OCI-LY1 (cell line): ENCODE measurements at regions not wholly inside any gene's neighbourhood (a gene's known extent, or its start where the extent isn't known, plus 50 kb on each side); places are given as distances from the start of the nearest gene placed in this dataset.

Experiments
- H2AFZ ChIP-seq: fragments of 200-600 bp; sonication (generic), shearing (Covaris generic); 2 replicates; pipeline ENCODE4 v1.6.0; 2014; ENCODE audit warnings: antibody characterized with exemption, mild to moderate bottlenecking, low read length
- H3F3A ChIP-seq: fragments of 200-600 bp; sonication (generic), shearing (Covaris generic); 2 replicates; pipeline ENCODE4 v1.6.0; 2014; ENCODE audit warnings: mild to moderate bottlenecking, antibody characterized with exemption, low read length, moderate library complexity; ENCODE audit not compliant: insufficient read depth
- H3K27ac ChIP-seq: fragments of 200-600 bp; sonication (generic); 2 replicates; pipeline ENCODE4 v1.5.1; 2014; ENCODE audit warnings: low read length, mixed run types, mild to moderate bottlenecking, low read depth; ENCODE audit not compliant: poor library complexity, severe bottlenecking
- H3K27me3 ChIP-seq: fragments of 200-600 bp; sonication (generic); 2 replicates; pipeline ENCODE4 v1.6.0; 2014; ENCODE audit warnings: antibody characterized with exemption, mild to moderate bottlenecking, low read length, moderate library complexity; ENCODE audit not compliant: insufficient read depth
- H3K36me3 ChIP-seq: fragments of 200-600 bp; sonication (generic); 2 replicates; pipeline ENCODE4 v1.6.1; 2014; ENCODE audit warnings: mild to moderate bottlenecking, antibody characterized with exemption, low read length, moderate library complexity, mixed read lengths; ENCODE audit not compliant: insufficient read depth
- H3K4me1 ChIP-seq: fragments of 200-600 bp; sonication (generic); 2 replicates; pipeline ENCODE4 v1.5.1; 2014; ENCODE audit warnings: mild to moderate bottlenecking, low read length, moderate library complexity; ENCODE audit not compliant: insufficient read depth, severe bottlenecking
- H3K4me2 ChIP-seq: fragments of 200-600 bp; sonication (generic), shearing (Covaris generic); 2 replicates; pipeline ENCODE4 v1.6.1; 2014; ENCODE audit warnings: low read length
- H3K4me3 ChIP-seq: fragments of 200-600 bp; sonication (generic); 2 replicates; pipeline ENCODE4 v1.5.1; 2014; ENCODE audit warnings: low read length, low read depth, mild to moderate bottlenecking, mixed read lengths; ENCODE audit not compliant: poor library complexity, severe bottlenecking
- H3K79me2 ChIP-seq: fragments of 200-600 bp; shearing (Covaris generic); 2 replicates; pipeline ENCODE4 v1.6.1; 2016; ENCODE audit warnings: mixed run types, low read length, mixed read lengths; ENCODE audit not compliant: insufficient read depth
- H3K9ac ChIP-seq: fragments of 200-600 bp; sonication (generic), shearing (Covaris generic); 2 replicates; pipeline ENCODE4 v1.6.1; 2014; ENCODE audit warnings: mild to moderate bottlenecking, low read length, mixed read lengths
- H3K9me2 ChIP-seq: fragments of 200-600 bp; sonication (generic), shearing (Covaris generic); 2 replicates; pipeline ENCODE4 v1.6.1; 2014; ENCODE audit warnings: low read depth, mild to moderate bottlenecking, low read length, mixed read lengths
- H3K9me3 ChIP-seq: fragments of 200-600 bp; shearing (Covaris generic); 2 replicates; pipeline ENCODE4 v1.6.1; 2014; ENCODE audit warnings: low read length, mixed read lengths
- H4K20me1 ChIP-seq: fragments of 200-600 bp; sonication (generic), shearing (Covaris generic); 2 replicates; pipeline ENCODE4 v1.6.0; 2016; ENCODE audit warnings: mild to moderate bottlenecking, low read length; ENCODE audit not compliant: insufficient read depth
- EZH2 ChIP-seq: fragments of 200-600 bp; sonication (generic), shearing (Covaris generic); IDR thresholded peaks from 2 replicates; pipeline ENCODE4 v1.8.0; 2017; ENCODE audit warnings: borderline replicate concordance, mixed run types, mild to moderate bottlenecking, antibody characterized with exemption, low read length, moderate library complexity, mixed read lengths
- TF ChIP-seq, protein P1 (sequence below): fragments of 200-600 bp; sonication (generic), shearing (Covaris generic); IDR thresholded peaks from 2 replicates; pipeline ENCODE4 v1.5.1; 2017; ENCODE audit warnings: mild to moderate bottlenecking, antibody characterized with exemption, low read length, moderate library complexity, mixed read lengths

DNA sequence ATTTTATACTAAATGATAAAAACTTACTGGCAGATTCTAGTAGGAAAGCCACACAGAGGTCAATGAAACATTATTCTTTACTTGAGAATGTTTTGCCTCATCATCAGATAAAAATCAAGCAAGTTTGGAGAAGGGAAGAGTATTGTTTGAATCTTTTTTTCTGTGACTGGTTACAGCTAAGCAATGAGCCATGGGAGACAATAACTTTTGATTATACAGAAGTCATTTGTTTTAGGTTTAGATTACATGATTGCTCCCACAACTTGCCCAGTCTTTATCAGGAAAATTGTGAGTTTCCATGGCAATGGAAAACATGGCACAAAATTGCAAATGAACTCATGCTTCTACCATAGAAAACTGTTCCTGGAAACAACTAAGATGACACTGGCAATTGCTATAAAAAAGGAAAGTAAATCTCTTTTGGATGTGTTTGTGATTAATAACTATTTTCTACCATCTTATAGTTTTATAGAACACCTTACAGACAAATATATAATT is 476.8 kb downstream of the MBD2 start:
- Histone ChIP-seq H3K4me2 (no peak overlapping the region), H3K36me3 (no peaks in the 10 kb centered on the region), H3K4me1 (no peaks in the 10 kb centered on the region), H3K27ac (no peak overlapping the region), H4K20me1 (no peaks in the 10 kb centered on the region), H2AFZ (no peak overlapping the region), H3K9me2 (no peaks in the 10 kb centered on the region), H3F3A (no peaks in the 10 kb centered on the region), H3K79me2 (no peaks in the 10 kb centered on the region), H3K9ac (no peak overlapping the region), H3K9me3 (no peaks in the 10 kb centered on the region), H3K4me3 (no peak overlapping the region), H3K27me3 (no peaks in the 10 kb centered on the region)
- TF ChIP-seq EZH2: no peak
- TF ChIP-seq, protein P1, sequence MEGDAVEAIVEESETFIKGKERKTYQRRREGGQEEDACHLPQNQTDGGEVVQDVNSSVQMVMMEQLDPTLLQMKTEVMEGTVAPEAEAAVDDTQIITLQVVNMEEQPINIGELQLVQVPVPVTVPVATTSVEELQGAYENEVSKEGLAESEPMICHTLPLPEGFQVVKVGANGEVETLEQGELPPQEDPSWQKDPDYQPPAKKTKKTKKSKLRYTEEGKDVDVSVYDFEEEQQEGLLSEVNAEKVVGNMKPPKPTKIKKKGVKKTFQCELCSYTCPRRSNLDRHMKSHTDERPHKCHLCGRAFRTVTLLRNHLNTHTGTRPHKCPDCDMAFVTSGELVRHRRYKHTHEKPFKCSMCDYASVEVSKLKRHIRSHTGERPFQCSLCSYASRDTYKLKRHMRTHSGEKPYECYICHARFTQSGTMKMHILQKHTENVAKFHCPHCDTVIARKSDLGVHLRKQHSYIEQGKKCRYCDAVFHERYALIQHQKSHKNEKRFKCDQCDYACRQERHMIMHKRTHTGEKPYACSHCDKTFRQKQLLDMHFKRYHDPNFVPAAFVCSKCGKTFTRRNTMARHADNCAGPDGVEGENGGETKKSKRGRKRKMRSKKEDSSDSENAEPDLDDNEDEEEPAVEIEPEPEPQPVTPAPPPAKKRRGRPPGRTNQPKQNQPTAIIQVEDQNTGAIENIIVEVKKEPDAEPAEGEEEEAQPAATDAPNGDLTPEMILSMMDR: no peak

DNA sequence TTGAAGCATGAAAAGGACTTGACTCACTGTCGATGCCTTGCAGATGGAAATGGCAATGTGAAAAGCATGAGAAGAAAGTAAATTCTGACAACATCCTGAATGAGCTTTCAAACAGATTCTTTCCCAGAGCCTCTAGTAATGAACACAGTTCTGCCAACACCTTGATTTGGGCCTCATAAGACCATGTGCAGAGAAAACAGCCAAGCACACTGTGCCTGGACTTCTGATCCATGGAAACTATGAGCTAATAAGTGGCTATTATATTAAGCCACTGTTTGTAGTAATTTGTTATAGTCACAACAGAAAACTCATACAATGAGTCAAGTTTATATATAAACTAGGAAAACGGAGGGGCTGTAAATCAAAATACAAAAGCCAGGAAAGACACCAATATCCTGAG is 477.3 kb downstream of the MBD2 start:
- Histone ChIP-seq H2AFZ (no peak overlapping the region), H4K20me1 (no peaks in the 10 kb centered on the region), H3K27me3 (no peaks in the 10 kb centered on the region), H3K9ac (no peak overlapping the region), H3K9me2 (no peaks in the 10 kb centered on the region), H3K36me3 (no peaks in the 10 kb centered on the region), H3K79me2 (no peaks in the 10 kb centered on the region), H3F3A (no peaks in the 10 kb centered on the region), H3K27ac (no peak overlapping the region), H3K9me3 (no peaks in the 10 kb centered on the region), H3K4me3 (no peak overlapping the region), H3K4me1 (no peaks in the 10 kb centered on the region), H3K4me2 (no peak overlapping the region)
- TF ChIP-seq, protein P1: no peak
- TF ChIP-seq EZH2: no peak

DNA sequence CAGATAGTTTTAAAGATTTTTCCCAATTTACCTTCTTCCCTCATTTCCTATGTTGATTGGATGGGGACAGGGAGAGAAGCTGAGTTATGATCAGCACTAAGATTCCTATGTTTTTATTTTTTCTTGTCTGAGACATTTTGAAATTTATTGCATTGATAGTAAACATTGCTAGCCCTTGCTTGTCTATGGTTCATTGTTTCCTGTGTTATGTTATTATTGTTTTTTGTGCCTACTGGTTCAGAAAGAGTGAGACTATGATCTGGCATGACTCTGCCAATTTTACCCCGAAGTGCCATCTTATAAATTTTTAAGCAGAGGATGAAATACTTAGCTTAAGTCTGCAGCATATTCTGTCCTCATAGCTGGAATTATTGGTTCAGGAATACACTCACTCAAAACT is 478.5 kb downstream of the MBD2 start:
- Histone ChIP-seq H2AFZ (no peak overlapping the region), H3K4me1 (no peaks in the 10 kb centered on the region), H3K4me3 (no peak overlapping the region), H3K36me3 (no peaks in the 10 kb centered on the region), H3K4me2 (no peak overlapping the region), H3K9me3 (no peaks in the 10 kb centered on the region), H3F3A (no peaks in the 10 kb centered on the region), H3K79me2 (no peaks in the 10 kb centered on the region), H3K27ac (no peak overlapping the region), H3K27me3 (no peaks in the 10 kb centered on the region), H3K9ac (no peak overlapping the region), H4K20me1 (no peaks in the 10 kb centered on the region), H3K9me2 (no peaks in the 10 kb centered on the region)
- no peak for TF ChIP-seq EZH2
- TF ChIP-seq, protein P1: no peak
